ENCODE measurements at regions not wholly inside any gene's neighbourhood (a gene's known extent, or its start where the extent isn't known, plus 50 kb on each side); places are given as distances from the start of the nearest gene placed in this dataset.

DNA sequence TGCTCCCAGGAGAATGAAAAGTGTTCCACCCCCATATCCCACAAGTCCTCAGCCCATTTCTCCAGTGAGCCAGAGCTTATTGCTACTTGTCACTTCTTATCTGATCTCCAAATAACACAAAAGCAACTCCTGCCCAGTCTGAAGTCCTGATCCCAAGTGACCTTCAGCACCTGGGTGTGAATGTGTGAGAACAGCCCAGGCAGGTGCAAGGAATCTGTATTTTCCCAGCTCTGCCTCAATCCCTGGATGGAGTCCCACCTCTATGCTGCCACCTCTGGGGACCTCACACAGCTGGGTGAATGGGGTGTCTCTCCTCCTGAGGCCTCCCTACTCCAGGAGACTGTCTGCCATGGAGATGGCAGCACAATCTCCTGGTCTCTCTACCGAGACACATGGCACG lies 402.4 kb upstream of the PROX1 start:
- intact Hi-C loops (cut with DNase I) = no loop called here

DNA sequence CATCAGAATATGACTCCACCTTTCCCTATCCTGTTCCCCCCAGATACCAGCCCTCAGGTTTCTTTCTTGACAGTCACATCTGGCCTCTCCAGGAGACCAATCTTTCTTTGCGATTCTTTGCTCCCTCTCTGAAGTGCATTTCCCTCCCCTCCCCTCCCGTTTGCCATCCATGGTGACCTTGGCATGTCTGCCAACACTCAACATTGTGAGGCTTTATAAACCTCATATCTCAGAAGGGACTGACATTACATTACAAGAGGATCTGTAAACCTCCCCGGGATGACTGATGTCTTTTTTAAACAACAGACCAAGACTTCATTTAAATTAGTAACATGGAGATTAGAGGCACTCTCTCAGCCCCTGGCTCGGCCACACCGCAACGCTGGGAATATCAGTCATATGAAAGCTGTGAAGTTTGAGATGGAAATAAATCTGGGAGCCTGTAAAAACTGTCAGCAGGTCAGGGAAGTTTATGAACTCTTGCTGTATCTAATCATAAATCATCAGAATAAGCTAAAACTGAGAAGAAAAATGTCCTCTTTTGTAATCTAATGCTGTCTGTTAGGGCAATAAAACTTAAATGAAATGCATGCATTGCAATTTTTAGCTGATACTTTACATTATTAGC lies 401.7 kb upstream of the PROX1 start:
- Histone ChIP-seq H3K9me3 (no peaks in the 10 kb centered on the region), H3K36me3 (no peaks in the 10 kb centered on the region), H3K4me1 (no peaks in the 10 kb centered on the region), H3K27me3 (no peaks in the 10 kb centered on the region), H3K4me3 (no peak overlapping the region), H3K27ac (no peak overlapping the region)
- no peak for TF ChIP-seq POLR2A (IDR thresholded peaks at IDR 0.05)
- TF ChIP-seq, protein P1, sequence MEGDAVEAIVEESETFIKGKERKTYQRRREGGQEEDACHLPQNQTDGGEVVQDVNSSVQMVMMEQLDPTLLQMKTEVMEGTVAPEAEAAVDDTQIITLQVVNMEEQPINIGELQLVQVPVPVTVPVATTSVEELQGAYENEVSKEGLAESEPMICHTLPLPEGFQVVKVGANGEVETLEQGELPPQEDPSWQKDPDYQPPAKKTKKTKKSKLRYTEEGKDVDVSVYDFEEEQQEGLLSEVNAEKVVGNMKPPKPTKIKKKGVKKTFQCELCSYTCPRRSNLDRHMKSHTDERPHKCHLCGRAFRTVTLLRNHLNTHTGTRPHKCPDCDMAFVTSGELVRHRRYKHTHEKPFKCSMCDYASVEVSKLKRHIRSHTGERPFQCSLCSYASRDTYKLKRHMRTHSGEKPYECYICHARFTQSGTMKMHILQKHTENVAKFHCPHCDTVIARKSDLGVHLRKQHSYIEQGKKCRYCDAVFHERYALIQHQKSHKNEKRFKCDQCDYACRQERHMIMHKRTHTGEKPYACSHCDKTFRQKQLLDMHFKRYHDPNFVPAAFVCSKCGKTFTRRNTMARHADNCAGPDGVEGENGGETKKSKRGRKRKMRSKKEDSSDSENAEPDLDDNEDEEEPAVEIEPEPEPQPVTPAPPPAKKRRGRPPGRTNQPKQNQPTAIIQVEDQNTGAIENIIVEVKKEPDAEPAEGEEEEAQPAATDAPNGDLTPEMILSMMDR (IDR thresholded peaks at IDR 0.05) = no peak
- no peak for TF ChIP-seq POLR2AphosphoS5 (IDR thresholded peaks at IDR 0.05; ENCODE audit: insufficient read depth in 1 of 2, low read depth in 1 of 2)
- intact Hi-C loops (cut with DNase I) = no loop called here
- DNase-seq (ENCODE audit: extremely low spot score in 2 of 2) = no peak

More for the DNA sequence above, 402.4 kb upstream of the PROX1 start:
- no peaks in the 10 kb centered on the region for H3K4me1 ChIP-seq
- no peaks in the 10 kb centered on the region for H3K36me3 ChIP-seq
- DNase-seq (ENCODE audit: extremely low spot score in 2 of 2) = no peak
- H3K4me3 ChIP-seq = no peak overlapping the region
- H3K27ac ChIP-seq = no peak overlapping the region
- H3K9me3 ChIP-seq = no peaks in the 10 kb centered on the region
- no peaks in the 10 kb centered on the region for H3K27me3 ChIP-seq
- TF ChIP-seq POLR2AphosphoS5 (IDR thresholded peaks at IDR 0.05; ENCODE audit: insufficient read depth in 1 of 2, low read depth in 1 of 2) (no peak), POLR2A (IDR thresholded peaks at IDR 0.05) (no peak)
- TF ChIP-seq, protein P1 (IDR thresholded peaks at IDR 0.05) = no peak

DNA sequence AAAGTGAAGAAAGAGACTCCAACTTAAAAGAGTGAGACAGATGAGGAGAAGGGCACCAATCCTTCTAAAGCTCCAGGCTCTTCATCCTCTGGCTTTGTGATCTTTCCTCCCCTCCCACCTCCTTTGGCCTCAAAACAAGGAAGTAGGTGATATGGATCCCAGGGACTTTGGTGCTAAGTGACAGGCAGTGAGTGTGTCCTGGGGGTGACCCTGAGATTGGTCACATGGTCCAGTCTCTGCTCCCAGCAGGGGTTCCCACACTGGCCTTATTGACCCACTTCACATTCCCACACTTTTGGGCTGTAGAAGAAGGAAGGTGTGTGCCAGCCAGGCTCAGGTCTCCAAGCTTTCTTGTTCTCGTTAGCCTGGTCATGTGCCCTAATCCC lies 401.2 kb upstream of the PROX1 start:
- TF ChIP-seq POLR2A (IDR thresholded peaks at IDR 0.05) (no peak), POLR2AphosphoS5 (IDR thresholded peaks at IDR 0.05; ENCODE audit: insufficient read depth in 1 of 2, low read depth in 1 of 2) (no peak)
- TF ChIP-seq, protein P1 (IDR thresholded peaks at IDR 0.05) = no peak
- H3K27me3 ChIP-seq = no peaks in the 10 kb centered on the region
- no peak overlapping the region for H3K27ac ChIP-seq
- no peaks in the 10 kb centered on the region for H3K9me3 ChIP-seq
- no peaks in the 10 kb centered on the region for H3K36me3 ChIP-seq
- no peaks in the 10 kb centered on the region for H3K4me1 ChIP-seq
- intact Hi-C loops (cut with DNase I) = no loop called here
- DNase-seq (ENCODE audit: extremely low spot score in 2 of 2) = no peak
- H3K4me3 ChIP-seq = no peak overlapping the region

DNA sequence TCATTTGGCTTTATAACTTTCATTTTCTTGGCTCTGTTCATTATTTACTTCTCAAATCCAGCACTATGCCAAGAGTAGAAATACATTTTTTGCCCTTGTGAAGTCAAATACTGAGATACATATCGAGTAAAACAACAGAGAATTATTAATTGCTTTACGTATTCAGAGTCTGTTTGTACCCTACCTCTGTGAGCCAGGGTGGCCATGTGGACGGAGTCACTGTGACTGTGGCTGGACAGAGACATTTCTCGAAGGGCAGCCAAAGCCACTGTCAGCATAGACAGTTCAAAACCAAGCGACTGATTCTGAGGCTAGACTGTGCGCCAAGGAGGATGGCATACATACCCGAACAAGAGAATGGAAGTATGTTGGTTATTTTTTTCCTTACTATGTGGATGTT lies 391.0 kb upstream of the PROX1 start:
- intact Hi-C loops (cut with DNase I) = no loop called here
- no peak for TF ChIP-seq POLR2AphosphoS5 (IDR thresholded peaks at IDR 0.05; ENCODE audit: insufficient read depth in 1 of 2, low read depth in 1 of 2)
- no peak for TF ChIP-seq POLR2A (IDR thresholded peaks at IDR 0.05)
- Histone ChIP-seq H3K27ac (no peak overlapping the region), H3K4me1 (no peaks in the 10 kb centered on the region), H3K27me3 (no peaks in the 10 kb centered on the region), H3K9me3 (no peaks in the 10 kb centered on the region), H3K4me3 (no peak overlapping the region), H3K36me3 (no peaks in the 10 kb centered on the region)
- DNase-seq (ENCODE audit: extremely low spot score in 2 of 2) = no peak

DNA sequence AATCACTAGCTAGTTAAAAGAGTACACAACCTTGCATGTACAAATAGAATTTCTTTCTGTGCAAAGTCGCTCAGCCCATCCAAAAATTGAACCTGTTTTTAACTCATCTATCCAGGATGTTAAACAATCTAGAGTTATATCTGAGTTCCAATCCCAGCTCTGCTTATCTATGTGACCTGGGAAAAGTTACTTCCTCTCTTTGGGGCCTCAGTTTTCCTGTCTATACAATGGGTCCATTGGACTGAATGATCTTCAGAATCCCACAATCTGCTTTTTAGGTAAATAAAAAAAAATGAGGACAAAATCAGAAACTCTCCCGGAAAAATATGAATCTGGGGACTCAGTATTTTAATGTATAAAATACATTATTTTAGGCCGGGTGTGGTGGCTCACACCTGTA lies 389.5 kb upstream of the PROX1 start:
- no peak for TF ChIP-seq POLR2AphosphoS5 (IDR thresholded peaks at IDR 0.05; ENCODE audit: insufficient read depth in 1 of 2, low read depth in 1 of 2)
- TF ChIP-seq POLR2A (IDR thresholded peaks at IDR 0.05) = no peak
- TF ChIP-seq, protein P1 (IDR thresholded peaks at IDR 0.05) = no peak
- no peaks in the 10 kb centered on the region for H3K27me3 ChIP-seq

More for the DNA sequence above, 389.5 kb upstream of the PROX1 start:
- H3K27ac ChIP-seq = no peak overlapping the region
- H3K4me1 ChIP-seq = no peaks in the 10 kb centered on the region
- H3K4me3 ChIP-seq = no peak overlapping the region
- intact Hi-C loops (cut with DNase I) = no loop called here
- no peaks in the 10 kb centered on the region for H3K9me3 ChIP-seq
- no peak for DNase-seq (ENCODE audit: extremely low spot score in 2 of 2)
- no peaks in the 10 kb centered on the region for H3K36me3 ChIP-seq
